Stimulated activated CD4-positive, alpha-beta T cell treated with anti-CD3 and anti-CD28 coated beads, Interleukin-1b, Interleukin-23, amount 100 ng/mL, for 24 hours (primary cell): ENCODE measurements at regions not wholly inside any gene's neighbourhood (a gene's known extent, or its start where the extent isn't known, plus 50 kb on each side); places are given as distances from the start of the nearest gene placed in this dataset.
"Not testable (repeated sequence)": the region's sequence is repeated elsewhere in the genome, so short reads cannot be mapped to it uniquely, and the experiment has no call there.

Source experiments
- DNase-seq, 4 experiments: peaks; one replicate each; pipeline ENCODE4 v3.0.0-alpha.2; 2020; ENCODE audit warnings: low read depth in 4 of 4, low spot score in 1 of 4

DNA sequence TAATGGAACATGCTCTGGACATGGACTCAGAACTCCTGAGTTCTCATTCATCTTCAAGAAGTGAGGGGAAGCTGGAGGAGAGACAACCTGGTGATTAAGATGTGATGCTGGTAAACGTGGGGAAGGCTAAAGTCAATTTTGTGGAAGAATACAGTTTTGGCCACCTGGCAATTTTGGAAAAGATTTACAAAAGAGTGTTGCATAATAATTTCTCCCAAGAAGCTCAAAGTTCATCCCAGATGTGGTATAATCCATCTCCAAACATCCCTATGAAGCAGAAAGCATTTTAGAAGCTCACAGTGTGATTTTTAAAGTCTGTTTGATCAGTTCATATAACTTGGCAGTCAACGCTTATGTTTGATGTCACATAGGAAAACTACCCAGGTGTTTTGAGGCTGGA lies 208.7 kb downstream of the LMX1A start:
- DNase-seq, result no peak

DNA sequence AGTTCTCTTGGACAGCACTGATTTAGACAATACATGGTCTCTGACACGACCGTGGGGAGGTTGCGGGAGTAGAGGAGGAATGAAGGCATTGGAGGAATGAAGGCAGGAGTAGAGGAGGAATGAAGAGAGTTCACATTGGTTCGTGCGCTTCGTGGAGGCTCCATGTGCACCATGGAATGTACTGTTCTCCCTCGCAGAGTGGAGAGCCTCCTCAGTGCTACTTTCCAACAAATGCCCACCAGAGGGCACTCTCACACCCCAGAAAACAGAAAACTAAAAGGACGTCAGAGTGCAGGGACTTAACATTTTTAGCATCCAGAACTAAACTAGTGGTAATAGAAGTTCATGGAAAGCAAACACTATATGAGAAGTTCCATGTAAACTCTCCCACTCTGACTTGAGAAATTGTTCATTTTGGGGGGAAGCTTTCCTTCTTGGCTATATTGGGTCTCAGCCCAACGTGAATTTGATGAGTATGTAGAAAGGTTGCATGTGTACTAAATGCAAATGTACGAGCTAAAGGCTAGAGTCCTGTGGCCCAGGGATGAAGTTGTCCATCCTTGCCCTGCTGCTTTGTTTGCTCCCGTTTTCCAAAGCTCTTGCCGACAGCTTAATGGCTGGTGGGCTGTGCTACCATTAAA lies 211.6 kb downstream of the LMX1A start:
- peak in 2 of 4 experiments; percentile 3 to 5 for DNase-seq

DNA sequence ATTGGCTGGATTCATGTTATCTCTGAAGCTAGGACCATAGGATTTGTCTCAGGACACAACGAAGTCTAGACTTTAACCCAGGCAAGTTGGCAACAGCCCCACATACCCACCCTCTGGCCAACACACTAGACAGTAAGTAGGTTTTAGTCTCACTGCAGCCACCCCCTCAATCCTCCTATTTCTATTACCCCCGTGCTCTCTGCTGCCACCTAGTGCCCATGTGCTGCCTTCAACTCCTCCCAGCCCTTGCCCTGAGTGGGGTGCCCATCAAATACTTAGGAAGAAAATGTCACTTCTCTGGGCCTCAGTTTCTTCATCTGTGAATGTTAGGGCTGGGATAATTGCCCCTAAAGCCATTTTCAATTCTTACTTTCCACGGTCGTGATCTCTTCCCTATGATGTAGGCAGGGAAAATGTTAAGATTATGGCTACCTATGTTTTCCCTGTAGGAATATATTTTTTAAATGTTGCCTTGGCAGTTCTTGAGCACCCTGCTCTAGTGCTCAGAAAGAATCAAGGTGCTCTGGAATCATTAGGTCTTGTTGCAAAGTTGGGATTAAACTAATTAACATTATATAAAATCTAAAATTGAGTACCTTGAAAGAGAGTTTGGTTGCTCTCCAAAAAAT lies 213.0 kb downstream of the LMX1A start:
- peak in 1 of 4 experiments; percentile 9 for DNase-seq

DNA sequence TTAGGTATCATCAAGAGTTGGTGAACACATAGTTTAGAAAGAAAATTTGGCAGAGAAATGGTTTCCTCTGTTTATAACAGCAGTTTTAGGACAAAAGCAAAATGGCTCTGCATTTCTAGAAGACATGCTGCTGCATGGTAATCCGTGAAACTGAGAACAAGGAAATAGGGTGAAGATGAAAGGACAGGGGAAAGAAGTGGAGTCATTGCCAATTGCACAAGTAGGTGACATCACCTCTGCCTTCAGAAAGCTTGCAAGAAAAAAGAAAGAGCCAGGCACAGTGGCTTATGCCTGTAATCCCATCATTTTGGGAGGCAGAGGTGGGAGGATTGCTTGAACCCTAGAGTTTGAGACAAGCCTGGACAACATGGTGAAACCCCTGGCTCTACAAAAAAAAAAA lies 217.6 kb downstream of the LMX1A start:
- DNase-seq, result no peak

DNA sequence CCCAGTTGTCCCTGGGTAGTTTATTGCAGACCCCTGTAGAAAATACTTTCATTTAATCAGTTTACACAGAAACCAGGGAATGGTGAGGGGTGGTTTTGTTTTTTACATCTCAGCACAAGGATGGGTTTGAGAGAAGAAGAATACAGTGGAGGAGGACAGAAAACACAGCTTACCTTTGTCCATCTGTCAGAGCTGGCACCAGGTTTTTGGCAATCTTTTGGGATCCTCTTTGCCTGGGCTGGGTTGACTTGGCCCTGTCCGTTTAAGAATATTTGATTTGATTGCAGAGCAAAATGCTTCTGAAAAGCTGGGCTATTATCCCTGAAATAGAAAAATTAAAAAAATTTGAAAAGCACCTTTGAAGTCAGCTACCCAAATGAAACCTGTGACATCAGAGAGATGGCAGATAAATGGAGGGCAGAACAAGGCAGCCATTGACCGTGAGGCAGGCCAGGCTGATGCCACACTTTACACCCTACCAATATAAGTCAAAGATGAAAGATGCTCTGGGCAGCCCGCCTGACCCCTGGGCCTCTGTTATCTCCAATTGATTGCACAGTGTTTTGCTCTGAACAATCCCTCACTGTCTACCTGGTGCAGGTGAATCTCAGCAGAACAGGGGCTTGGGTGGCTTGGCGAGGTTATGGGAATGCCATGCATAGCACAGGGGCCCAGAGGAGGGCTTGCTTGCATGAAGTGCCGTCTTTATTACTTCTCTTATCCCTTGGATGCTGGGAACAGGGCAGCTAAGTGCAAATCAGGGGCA lies 218.8 kb downstream of the LMX1A start:
- DNase-seq, result no peak

DNA sequence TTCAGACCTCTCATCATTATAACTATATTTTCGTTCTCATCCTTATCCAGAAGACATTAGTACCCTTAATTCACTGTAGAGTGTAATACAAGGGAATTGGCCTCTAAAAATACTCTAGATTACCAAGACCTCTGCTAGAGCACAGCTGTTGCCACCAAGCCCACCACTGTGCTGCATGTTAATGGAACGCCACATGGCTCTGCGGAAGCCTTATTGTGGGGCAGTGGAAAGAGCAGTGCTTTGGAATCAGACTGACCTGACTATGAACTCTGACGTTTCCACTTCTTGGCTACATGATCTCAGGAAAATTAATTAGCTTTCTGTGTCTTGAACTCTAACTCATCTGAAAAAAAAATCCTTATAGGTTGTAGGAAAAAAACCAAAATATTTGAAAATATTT lies 222.1 kb downstream of the LMX1A start:
- DNase-seq, result no peak

DNA sequence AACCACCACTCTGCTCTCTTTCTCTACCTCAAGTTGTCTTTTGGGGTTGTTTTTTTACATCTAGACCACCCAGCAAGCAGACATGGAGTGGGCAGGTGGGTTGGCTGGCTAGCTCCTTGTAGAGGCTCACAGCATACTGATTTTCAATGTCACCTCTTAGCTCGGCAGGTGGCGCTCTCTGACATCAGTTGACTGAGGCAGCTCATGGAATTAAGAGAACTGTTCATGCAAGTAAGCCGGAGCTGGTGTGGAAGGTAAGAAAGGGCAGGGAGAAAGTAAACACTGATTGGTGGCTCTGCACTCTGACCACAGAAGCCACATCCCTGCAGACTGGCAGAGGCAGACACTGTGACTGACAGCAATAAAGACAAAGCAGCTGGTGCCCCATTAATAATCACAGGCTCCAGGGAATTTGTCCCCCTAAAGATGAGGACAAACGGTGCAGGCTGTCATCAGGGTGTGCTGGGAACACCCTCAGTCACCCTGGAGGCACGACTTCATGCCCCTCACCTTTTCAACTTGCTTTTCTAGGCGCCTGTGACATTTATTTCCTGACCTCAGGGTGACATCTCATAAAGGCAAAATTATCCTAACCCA lies 226.8 kb downstream of the LMX1A start:
- peak in 1 of 4 experiments; percentile 5 for DNase-seq

DNA sequence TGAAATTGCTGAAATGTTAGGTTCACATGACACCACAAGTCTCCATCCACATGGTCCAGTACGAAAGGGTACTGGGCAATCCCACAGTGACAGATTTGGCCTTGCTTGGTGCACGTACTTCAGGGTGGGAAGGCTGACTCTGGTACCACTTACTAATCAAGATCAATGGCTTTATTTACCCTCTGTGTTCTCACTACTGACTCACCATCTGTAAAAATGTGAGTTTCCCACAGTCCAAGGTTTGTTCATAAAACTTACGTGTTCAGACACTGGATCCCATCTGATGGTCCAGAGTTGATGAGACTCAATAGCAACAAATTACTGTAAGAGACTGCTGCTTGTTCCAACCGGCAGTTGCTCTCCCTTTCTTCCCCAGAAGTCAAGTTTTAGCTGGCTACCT lies 231.7 kb downstream of the LMX1A start:
- no peak for DNase-seq

DNA sequence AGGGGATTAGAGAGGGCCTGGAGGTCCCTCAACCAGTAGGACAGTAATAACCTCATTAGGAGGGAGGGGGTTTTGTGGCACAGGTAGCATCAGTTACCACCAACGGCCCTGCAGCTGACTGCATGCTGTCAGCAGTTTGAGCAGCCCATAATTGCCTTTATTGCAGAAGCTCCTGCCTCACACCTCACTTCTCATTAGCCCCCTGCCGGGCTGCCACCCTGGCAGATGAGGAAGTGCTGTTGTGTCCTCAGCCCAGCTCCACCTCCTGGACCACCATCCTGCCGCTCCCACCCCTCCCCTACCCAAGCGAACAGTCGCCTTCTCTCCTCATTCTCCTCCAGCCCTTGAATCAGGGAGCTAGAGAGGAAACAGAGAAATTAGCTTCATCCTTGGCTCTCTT lies 237.4 kb downstream of the LMX1A start:
- DNase-seq, result no peak

DNA sequence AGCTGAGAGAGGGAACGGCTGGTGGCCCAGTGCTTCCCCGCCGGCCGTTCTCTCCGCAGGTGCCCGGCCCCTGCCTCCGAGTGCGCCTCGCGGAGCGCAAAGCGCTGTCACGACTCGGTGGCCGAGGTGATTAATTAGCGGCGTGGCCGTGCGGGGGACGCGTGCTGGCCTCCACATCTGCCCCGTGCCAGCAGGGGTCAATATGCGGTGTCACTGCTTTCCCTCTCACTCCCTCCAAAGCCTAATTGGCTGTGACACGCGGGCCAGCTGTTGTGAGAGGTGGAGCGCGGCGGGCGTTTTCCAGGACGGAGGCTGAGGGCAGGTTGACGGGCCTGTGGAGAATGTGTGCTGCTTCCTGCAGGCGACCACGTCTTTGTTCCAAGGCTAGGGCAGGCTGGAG lies 239.0 kb downstream of the LMX1A start:
- DNase-seq, result no peak

DNA sequence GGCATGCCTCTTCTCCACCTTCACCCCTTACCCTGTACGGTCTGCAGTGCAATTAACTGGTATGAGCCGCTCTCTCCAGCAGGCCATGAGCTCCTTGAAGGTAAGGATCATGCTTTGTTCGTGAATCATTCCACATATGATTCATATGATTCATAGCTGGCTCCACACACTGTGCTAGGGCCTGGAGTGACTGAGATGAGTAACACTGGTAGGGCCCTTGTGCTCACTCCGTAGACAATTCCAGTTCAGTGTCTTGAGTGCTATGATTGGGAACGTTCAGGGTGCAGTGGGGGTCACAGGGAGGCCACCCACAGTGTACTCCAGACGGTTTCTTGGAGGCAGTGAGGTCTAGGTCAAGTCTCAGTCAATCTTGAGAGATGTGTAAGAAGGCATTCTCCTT lies 239.8 kb downstream of the LMX1A start:
- DNase-seq, result no peak

DNA sequence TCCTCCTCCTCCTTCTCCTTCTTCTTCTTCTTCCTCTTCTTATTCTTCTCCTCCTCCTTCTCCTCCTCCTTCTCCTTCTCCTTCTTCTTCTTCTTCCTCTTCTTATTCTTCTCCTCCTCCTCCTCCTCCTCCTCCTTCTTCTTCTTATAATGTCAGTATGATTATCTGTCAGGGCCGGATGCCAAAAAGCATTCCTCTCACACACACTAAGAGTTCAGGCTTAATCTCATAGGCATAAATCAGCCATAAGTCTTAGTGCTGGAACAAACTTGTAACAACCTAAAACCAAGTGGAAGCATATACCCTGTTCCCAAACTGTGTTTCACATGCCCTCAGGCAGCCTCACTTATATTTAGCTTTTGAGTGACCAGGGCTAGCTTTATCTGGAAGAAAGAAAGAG lies 240.3 kb downstream of the LMX1A start:
- no peak for DNase-seq

DNA sequence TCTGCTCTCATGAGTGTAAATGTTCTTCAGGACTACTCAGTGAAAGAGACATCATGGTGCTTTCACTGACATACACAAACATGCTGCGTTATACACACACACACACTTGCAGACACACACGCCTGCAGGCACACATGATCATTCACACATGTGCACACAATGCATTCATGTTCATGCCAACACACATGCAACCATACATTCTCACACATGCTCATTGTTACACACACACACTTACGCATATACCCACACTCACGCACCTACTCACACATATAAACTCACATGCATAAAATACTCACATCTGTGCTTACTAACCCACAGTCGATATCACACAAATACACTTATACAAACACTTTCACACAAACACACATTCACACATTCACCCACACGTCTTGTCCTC lies 241.6 kb downstream of the LMX1A start:
- no peak for DNase-seq

DNA sequence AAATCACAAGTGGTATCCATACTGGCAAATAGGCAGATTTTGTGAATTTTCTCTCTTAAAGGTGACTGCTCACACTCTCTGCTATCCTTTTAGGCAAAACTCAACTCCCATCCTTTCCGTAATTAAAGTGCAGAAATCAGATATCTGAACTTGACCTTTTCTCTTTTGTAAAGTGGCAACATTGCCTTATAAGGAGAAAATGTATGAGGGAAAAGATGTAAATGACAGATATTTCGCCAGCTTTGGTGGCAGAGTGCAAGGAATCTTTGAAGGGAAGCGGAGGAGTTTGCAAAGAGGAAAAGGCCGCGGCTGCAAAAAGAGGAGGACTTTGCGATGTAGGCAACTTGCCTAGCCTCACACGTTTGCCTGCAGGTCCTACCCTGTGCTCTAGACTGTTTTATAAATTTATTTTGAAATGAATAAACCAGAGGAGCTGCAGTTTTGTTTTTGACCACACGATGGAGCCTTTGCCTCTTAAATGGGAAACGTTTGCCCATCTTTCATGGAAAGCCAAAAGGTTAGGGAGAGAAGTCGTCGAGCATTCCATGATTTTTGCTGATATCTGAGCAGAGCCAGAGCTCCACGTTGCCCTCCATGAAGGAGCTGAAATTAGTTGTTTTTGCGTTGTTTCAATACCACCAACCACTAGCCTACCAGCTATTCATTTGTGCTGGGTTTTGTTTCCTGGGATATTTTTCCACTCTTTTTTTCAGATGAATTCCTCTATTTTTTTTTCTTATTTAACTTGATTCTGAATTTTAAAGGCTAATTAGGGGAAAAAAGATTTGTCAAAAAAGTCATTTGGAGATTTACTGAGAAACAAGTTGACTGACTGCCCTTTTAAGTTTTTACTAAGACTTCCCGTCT lies 242.3 kb downstream of the LMX1A start:
- DNase-seq, result no peak

DNA sequence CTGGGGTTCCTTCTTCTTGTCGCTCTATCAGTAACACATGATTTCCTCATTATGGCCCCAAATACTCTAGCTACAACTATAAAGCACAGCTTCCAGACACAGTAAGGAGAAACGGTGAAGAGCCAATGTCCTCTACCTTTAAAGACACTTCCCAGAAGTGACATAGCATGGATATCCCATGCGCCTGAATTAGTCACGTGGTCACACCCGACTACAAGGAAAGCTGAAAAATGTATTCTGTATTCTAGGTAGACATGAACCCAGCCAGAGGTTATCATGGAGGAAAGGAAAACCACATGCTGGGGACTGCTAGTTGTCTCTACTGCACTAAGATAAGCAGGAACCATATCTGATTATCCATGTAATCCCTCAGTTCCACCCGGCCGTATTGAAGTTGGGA lies 244.3 kb downstream of the LMX1A start:
- no peak for DNase-seq

DNA sequence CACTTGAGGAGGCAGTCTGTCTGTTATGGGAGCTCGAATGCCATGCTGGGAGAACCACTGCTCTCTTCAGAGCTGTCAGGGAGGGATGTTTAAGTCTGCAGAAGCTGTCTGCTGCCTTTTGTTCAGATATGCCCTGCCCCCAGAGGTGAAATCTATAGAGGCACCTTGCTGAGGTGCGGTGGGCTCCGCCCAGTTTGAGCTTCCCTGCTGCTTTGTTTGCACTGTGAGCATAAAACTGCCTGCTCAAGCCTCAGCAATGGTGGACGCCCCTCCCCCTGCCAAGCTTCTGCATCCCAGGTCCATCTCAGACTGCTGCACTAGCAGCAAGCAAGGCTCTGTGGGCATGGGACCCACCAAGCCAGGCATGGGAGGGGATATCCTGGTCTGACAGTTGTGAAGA lies 247.5 kb downstream of the LMX1A start:
- DNase-seq, result no peak

DNA sequence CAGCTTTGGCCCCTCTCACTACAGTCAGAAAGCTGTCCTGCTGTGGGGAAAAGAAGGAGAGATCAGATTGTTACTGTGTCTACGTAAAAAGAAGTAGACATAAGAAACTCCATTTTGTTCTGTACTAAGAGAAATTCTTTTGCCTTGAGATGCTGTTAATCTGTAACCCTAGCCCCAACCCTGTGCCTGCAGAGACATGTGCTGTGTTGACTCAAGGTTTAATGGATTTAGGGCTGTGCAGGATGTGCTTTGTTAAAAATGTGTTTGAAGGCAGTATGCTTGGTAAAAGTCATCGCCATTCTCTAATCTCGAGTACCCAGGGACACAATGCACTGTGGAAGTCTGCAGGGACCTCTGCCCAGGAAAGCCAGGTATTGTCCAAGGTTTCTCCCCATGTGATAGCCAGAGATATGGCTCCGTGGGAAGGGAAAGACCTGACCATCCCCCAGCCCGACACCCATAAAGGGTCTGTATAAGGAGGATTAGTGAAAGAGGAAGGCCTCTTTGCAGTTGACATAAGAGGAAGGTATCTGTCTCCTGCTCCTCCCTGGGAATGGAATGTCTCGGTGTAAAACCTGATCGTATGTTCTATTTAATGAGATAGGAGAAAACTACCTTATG lies 263.9 kb downstream of the LMX1A start:
- DNase-seq, result not testable (repeated sequence)

DNA sequence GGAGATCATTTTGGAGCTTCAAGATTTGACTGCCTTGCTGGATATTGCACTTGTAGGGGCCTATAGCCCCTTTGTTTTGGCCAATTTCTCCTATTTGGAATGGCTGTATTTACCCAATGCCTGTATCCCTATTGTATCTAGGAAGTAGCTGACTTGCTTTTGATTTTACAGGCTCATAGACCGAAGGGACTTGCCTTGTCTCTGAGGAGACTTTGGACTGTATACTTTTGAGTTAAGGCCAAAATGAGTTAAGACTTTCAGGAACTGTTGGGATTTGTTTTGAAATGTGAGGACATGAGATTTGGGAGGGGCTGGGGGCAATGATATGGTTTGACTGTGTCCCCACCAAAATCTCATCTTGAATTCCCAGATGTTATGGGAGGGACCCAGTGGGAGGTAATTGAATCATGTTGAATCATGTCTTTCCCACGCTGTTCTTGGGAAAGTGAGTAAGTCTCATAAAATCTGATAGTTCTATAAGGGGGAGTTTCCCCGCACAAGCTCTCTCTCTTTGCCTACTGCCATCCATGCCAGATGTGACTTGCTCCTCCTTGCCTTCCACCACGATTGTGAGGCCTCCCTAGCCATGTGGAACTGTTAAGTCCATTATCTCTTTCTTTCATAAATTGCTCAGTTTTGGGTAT lies 276.1 kb downstream of the LMX1A start:
- no peak for DNase-seq

DNA sequence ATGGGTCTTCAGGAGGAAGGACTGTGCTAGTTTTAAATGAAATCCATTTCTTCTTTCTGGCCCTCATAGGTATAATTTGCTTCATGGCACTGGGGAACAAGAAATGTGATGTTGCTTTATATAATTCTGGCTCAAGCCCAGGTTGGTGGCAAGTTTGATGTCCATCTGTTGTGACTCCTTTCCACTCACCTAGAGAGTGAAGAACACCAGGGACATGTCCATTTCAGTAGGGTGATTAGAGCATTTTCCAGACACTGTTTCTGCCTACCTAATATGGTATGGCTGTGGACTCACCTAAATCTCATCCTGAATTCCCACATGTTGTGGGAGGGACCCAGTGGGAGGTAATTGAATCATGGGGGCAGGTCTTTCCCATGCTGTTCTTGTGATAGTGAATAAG lies 278.1 kb downstream of the LMX1A start:
- no peak for DNase-seq

DNA sequence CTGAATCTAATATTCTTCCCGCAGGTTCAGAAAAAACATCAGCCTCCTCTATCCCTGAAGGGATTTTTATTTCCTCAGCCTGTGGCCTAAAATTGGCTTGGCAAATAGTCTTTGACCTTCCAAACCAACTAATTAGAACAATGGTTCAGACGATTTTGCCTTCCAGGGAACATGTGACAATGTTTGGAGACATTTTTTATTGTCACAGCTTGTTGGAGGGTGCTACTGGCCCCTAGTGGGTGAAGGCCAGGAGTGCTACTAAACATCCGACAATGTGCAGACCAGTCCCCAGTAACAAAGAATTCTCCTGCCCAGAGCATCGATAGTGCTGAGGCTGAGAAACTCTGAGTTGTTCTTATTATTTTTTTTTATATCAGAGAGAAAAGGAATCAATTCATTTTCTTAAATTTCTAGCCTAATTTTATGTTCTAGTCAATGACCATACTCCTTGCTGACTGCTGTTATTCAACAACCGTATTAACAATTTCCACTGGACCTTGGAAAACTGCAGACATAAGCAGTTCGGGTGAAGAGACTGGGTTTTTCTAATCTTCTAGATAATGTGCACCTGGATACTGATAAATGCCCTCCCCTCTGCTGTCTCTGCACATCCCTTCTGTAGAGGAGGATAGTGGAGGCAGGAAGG lies 280.7 kb downstream of the LMX1A start:
- DNase-seq, result no peak
